HepG2 (cell line): ENCODE measurements at regions not wholly inside any gene's neighbourhood (a gene's known extent, or its start where the extent isn't known, plus 50 kb on each side); places are given as distances from the start of the nearest gene placed in this dataset.

Experiments
- ATAC-seq: fragments of 200-7000 bp; cut with Tn5 transposase; 3 replicates; pipeline ENCODE4 v1.9.1; 2020; ENCODE audit warnings: mild to moderate bottlenecking, moderate library complexity
- BruUV-seq: library from RNA; stranded (reverse); fragments of 400-500 nt; replicated peaks from 2 replicates; lab custom pipeline; 2021; lab: Mats Ljungman, UMichigan
- CTCF ChIA-PET: fragments of 300-600 bp; formaldehyde crosslinking; extraction: SDS; loops from one replicate; lab custom pipeline; 2021; ENCODE audit warnings: low total read pairs, inconsistent platforms, low intra/inter-chr PET ratio; lab: Yijun Ruan, JAX
- POLR2A ChIA-PET: fragments of 350-600 bp; sonication (Branson Sonifier 250); formaldehyde crosslinking; loops from one replicate; lab custom pipeline; 2020; ENCODE audit warnings: antibody characterized with exemption, inconsistent platforms; lab: Yijun Ruan, JAX
- DNase-seq: peaks from one replicate; pipeline ENCODE4 v3.0.0-alpha.2; 2015; ENCODE audit warnings: low spot score
- FAIRE-seq: peaks from 3 replicates; lab custom pipeline; 2011; peaks lifted over from hg19 to GRCh38; lab: Jason Lieb, UNC
- H2AFZ ChIP-seq: one replicate; pipeline ENCODE4 v1.6.1; 2011; ENCODE audit warnings: low read length, inconsistent platforms
- H3K27ac ChIP-seq: fragments of 300-600 bp; 3 replicates; pipeline ENCODE4 v1.8.0; 2011; ENCODE audit warnings: mixed run types, mild to moderate bottlenecking, mixed read lengths, low read length, inconsistent platforms; ENCODE audit not compliant: insufficient read depth; ENCODE audit errors: extremely low read length
- H3K27me3 ChIP-seq, 2 experiments: fragments of 200-600 bp in 1 of 2; 2 replicates in 1 of 2; 3 replicates in 1 of 2; pipeline versions ENCODE4 v1.6.0 to v1.8.0; 2011; ENCODE audit warnings: low read length in 2 of 2, mild to moderate bottlenecking in 2 of 2, moderate library complexity in 2 of 2, inconsistent platforms in 1 of 2; ENCODE audit not compliant: insufficient read depth in 2 of 2, control insufficient read depth in 1 of 2
- H3K36me3 ChIP-seq, 2 experiments: fragments of 200-600 bp in 1 of 2; replicated peaks in 1 of 2; 2 replicates in 1 of 2; 3 replicates in 1 of 2; pipeline versions ENCODE4 v1.5.1 to v1.8.0; 2011; ENCODE audit warnings: low read length in 2 of 2, inconsistent platforms in 1 of 2; ENCODE audit not compliant: insufficient read depth in 2 of 2, control insufficient read depth in 1 of 2
- H3K4me1 ChIP-seq: 2 replicates; pipeline ENCODE4 v1.5.1; 2012; ENCODE audit warnings: low read length, inconsistent platforms; ENCODE audit not compliant: insufficient read depth
- H3K4me2 ChIP-seq: 2 replicates; pipeline ENCODE4 v1.6.0; 2011; ENCODE audit warnings: low read depth, low read length, inconsistent platforms
- H3K4me3 ChIP-seq, 3 experiments: fragments of 200-600 bp in 1 of 3; sonication (generic), shearing (Covaris generic) in 1 of 3; replicated peaks in 1 of 3; 2 replicates each; pipeline ENCODE4 v1.5.1; 2011 to 2016; ENCODE audit warnings: low read length in 3 of 3, inconsistent platforms in 2 of 3, low read depth in 2 of 3, mild to moderate bottlenecking in 2 of 3, control low read depth in 1 of 3, mixed read lengths in 1 of 3; ENCODE audit not compliant: insufficient read depth in 1 of 3
- H3K79me2 ChIP-seq: one replicate; pipeline ENCODE4 v1.6.1; 2011; ENCODE audit warnings: low read length, inconsistent platforms; ENCODE audit not compliant: insufficient read depth
- H3K9ac ChIP-seq: 2 replicates; pipeline ENCODE4 v1.6.0; 2011; ENCODE audit warnings: mild to moderate bottlenecking, low read depth, low read length, inconsistent platforms; ENCODE audit not compliant: insufficient read depth
- H3K9me3 ChIP-seq: 2 replicates; pipeline ENCODE4 v1.5.1; 2012; ENCODE audit warnings: mild to moderate bottlenecking, low read length
- H4K20me1 ChIP-seq: 2 replicates; pipeline ENCODE4 v1.6.0; 2011; ENCODE audit warnings: inconsistent platforms, mild to moderate bottlenecking, low read length, moderate library complexity; ENCODE audit not compliant: insufficient read depth
- DMTF1 ChIP-seq: sonication (generic); formaldehyde crosslinking; IDR thresholded peaks from 2 replicates; pipeline ENCODE4 v1.4.0; 2020; ENCODE audit warnings: mild to moderate bottlenecking, missing genetic modification reagents
- FOSL2 ChIP-seq: sonication (generic); formaldehyde crosslinking; IDR thresholded peaks from 2 replicates; pipeline ENCODE4 v1.4.0; 2020; ENCODE audit warnings: missing genetic modification reagents
- FOXA3 ChIP-seq: IDR thresholded peaks from 2 replicates; pipeline ENCODE4 v1.6.1; 2016; ENCODE audit warnings: missing genetic modification reagents, missing compliant biosample characterization
- GABPB1 ChIP-seq: IDR thresholded peaks from 2 replicates; pipeline ENCODE4 v1.6.1; 2016; ENCODE audit warnings: mild to moderate bottlenecking, missing genetic modification reagents, moderate library complexity, missing compliant biosample characterization
- KLF11 ChIP-seq: IDR thresholded peaks from 2 replicates; pipeline ENCODE4 v1.6.1; 2016; ENCODE audit warnings: missing compliant biosample characterization
- PHF8 ChIP-seq: sonication (generic); formaldehyde crosslinking; IDR thresholded peaks from 2 replicates; pipeline ENCODE4 v1.5.0; 2020; ENCODE audit warnings: missing genetic modification reagents
- SNAI1 ChIP-seq: sonication (generic); formaldehyde crosslinking; IDR thresholded peaks from 2 replicates; pipeline ENCODE4 v1.5.0; 2020; ENCODE audit warnings: mild to moderate bottlenecking, missing genetic modification reagents, borderline replicate concordance
- TFDP2 ChIP-seq: sonication (generic); formaldehyde crosslinking; IDR thresholded peaks from 2 replicates; pipeline ENCODE4 v1.4.0; 2020; ENCODE audit warnings: missing genetic modification reagents
- ZMAT3 ChIP-seq: sonication (generic); formaldehyde crosslinking; conservative IDR thresholded peaks from 2 replicates; pipeline ENCODE4 v1.7.0; 2021; ENCODE audit warnings: missing genetic modification reagents
- ZNF12 ChIP-seq: sonication (generic); formaldehyde crosslinking; IDR thresholded peaks from 2 replicates; pipeline ENCODE4 v1.5.0; 2020; ENCODE audit warnings: missing genetic modification reagents
- ZNF230 ChIP-seq: sonication (generic); formaldehyde crosslinking; IDR thresholded peaks from 2 replicates; pipeline ENCODE4 v1.4.0; 2020; ENCODE audit warnings: mild to moderate bottlenecking, missing genetic modification reagents
- ZNF296 ChIP-seq: sonication (generic); formaldehyde crosslinking; conservative IDR thresholded peaks from 2 replicates; pipeline ENCODE4 v1.5.0; 2020; ENCODE audit warnings: mild to moderate bottlenecking, missing genetic modification reagents
- ZNF333 ChIP-seq: sonication (generic); formaldehyde crosslinking; IDR thresholded peaks from 2 replicates; pipeline ENCODE4 v1.4.0; 2020; ENCODE audit warnings: mild to moderate bottlenecking, missing genetic modification reagents, borderline replicate concordance
- ZNF672 ChIP-seq: sonication (generic); formaldehyde crosslinking; IDR thresholded peaks from 2 replicates; pipeline ENCODE4 v1.8.1; 2022; ENCODE audit warnings: missing genetic modification reagents
- WGBS: methylation state at CpG from one replicate; pipeline ENCODE4 v1.1.6; 2017; ENCODE audit warnings: low lambda C conversion rate; 5-methylcytosine and 5-hydroxymethylcytosine counted together
- in situ Hi-C: cut with HindIII; loops from 2 replicates; pipeline ENCODE4 v1.10.0; 2017; ENCODE audit warnings: low pct_unique_long_range_greater_than_20kb; ENCODE audit not compliant: extremely low pct_ligation_motif_present
- intact Hi-C: fragments of 100-400 bp; cut with micrococcal nuclease; formaldehyde crosslinking; loops from one replicate; pipeline ENCODE4 v1.10.0; 2022; ENCODE audit not compliant: unreplicated experiment
- TF ChIP-seq, protein P1 (sequence below): sonication (generic); formaldehyde crosslinking; IDR thresholded peaks from 2 replicates; pipeline ENCODE4 v1.4.0; 2020; ENCODE audit warnings: mild to moderate bottlenecking, missing genetic modification reagents
- TF ChIP-seq, protein P2 (sequence below): IDR thresholded peaks from 2 replicates; pipeline ENCODE4 v1.6.1; 2012; ENCODE audit warnings: inconsistent platforms

GRCh38 chr3:69659180-69659910 lies 79.9 kb upstream of the MITF start (continued):
- TF ChIP-seq ZNF333 (CRISPR knock-in tag) = no peak
- TF ChIP-seq ZNF230 = no peak
- no peak for TF ChIP-seq PHF8 (CRISPR knock-in tag)
- TF ChIP-seq ZNF12 = no peak
- TF ChIP-seq, protein P1, sequence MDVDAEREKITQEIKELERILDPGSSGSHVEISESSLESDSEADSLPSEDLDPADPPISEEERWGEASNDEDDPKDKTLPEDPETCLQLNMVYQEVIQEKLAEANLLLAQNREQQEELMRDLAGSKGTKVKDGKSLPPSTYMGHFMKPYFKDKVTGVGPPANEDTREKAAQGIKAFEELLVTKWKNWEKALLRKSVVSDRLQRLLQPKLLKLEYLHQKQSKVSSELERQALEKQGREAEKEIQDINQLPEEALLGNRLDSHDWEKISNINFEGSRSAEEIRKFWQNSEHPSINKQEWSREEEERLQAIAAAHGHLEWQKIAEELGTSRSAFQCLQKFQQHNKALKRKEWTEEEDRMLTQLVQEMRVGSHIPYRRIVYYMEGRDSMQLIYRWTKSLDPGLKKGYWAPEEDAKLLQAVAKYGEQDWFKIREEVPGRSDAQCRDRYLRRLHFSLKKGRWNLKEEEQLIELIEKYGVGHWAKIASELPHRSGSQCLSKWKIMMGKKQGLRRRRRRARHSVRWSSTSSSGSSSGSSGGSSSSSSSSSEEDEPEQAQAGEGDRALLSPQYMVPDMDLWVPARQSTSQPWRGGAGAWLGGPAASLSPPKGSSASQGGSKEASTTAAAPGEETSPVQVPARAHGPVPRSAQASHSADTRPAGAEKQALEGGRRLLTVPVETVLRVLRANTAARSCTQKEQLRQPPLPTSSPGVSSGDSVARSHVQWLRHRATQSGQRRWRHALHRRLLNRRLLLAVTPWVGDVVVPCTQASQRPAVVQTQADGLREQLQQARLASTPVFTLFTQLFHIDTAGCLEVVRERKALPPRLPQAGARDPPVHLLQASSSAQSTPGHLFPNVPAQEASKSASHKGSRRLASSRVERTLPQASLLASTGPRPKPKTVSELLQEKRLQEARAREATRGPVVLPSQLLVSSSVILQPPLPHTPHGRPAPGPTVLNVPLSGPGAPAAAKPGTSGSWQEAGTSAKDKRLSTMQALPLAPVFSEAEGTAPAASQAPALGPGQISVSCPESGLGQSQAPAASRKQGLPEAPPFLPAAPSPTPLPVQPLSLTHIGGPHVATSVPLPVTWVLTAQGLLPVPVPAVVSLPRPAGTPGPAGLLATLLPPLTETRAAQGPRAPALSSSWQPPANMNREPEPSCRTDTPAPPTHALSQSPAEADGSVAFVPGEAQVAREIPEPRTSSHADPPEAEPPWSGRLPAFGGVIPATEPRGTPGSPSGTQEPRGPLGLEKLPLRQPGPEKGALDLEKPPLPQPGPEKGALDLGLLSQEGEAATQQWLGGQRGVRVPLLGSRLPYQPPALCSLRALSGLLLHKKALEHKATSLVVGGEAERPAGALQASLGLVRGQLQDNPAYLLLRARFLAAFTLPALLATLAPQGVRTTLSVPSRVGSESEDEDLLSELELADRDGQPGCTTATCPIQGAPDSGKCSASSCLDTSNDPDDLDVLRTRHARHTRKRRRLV = no peak
- no peak for TF ChIP-seq ZNF672 (CRISPR knock-in tag)
- no peak for TF ChIP-seq SNAI1

DNA sequence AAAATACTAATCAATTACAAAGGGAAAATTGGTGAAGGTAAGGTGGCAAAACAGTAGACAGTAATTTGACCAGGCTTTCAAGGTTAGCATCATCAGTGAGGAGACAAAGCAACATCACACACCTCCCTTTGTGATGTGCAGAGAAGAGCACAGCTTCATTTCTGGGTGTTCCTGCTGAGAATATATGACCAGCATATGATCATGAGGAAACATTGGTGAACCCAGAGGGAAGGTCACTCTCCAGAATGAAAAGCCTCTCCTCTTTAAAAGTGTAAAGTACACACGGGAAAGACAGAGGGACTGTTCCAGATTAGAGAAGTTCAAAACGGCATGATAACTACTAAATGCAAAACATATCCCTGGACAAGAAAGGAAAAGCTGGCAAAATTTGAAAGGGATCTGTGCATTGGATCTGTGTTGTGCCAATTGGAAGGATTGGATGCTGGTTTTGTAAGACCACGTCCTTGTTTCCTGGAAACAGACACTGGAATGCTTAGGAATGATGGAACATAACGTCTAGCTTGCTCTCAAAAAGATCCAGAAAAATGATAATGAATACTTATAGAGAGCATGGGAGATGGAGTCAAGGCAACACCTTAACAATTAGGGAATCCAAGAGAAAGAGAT lies 80.6 kb upstream of the MITF start:
- Histone ChIP-seq H3K4me2 (no peak overlapping the region), H3K4me3 (no peak overlapping the region), H3K36me3 (no peaks in the 10 kb centered on the region), H4K20me1 (no peaks in the 10 kb centered on the region), H3K4me1 (no peaks in the 10 kb centered on the region), H3K9me3 (no peaks in the 10 kb centered on the region), H3K27me3 (no peaks in the 10 kb centered on the region), H3K79me2 (no peaks in the 10 kb centered on the region), H3K9ac (no peak overlapping the region), H2AFZ (no peak overlapping the region), H3K27ac (no peak overlapping the region)
- no peak for DNase-seq
- WGBS = 1% methylated on average over 4 of the region's 4 CpGs
- no TSS peak for BruUV-seq
- in situ Hi-C loops (loop anchor here (25.0 kb wide), 1 partner anchor 546 kb away; the partner anchor contains the start of gene LMOD3), intact Hi-C loops (no loop called here)
- ATAC-seq = no peak
- ChIA-PET CTCF (no interaction called here), POLR2A (no interaction called here)
- FAIRE-seq = no peak
- TF ChIP-seq ZMAT3 (CRISPR knock-in tag) (no peak), KLF11 (no peak), ZNF296 (CRISPR knock-in tag) (no peak), FOSL2 (CRISPR knock-in tag) (no peak), GABPB1 (no peak), DMTF1 (CRISPR knock-in tag) (no peak), TFDP2 (CRISPR knock-in tag) (no peak), FOXA3 (CRISPR knock-in tag) (no peak)
- TF ChIP-seq, protein P2, sequence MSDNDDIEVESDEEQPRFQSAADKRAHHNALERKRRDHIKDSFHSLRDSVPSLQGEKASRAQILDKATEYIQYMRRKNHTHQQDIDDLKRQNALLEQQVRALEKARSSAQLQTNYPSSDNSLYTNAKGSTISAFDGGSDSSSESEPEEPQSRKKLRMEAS = no peak
